ENCODE measurements at regions not wholly inside any gene's neighbourhood (a gene's known extent, or its start where the extent isn't known, plus 50 kb on each side); places are given as distances from the start of the nearest gene placed in this dataset.
A peak's percentile ranks its signal among the peaks of the same experiment; 100 is the strongest.
"Not testable (repeated sequence)": the region's sequence is repeated elsewhere in the genome, so short reads cannot be mapped to it uniquely, and the experiment has no call there.

DNA sequence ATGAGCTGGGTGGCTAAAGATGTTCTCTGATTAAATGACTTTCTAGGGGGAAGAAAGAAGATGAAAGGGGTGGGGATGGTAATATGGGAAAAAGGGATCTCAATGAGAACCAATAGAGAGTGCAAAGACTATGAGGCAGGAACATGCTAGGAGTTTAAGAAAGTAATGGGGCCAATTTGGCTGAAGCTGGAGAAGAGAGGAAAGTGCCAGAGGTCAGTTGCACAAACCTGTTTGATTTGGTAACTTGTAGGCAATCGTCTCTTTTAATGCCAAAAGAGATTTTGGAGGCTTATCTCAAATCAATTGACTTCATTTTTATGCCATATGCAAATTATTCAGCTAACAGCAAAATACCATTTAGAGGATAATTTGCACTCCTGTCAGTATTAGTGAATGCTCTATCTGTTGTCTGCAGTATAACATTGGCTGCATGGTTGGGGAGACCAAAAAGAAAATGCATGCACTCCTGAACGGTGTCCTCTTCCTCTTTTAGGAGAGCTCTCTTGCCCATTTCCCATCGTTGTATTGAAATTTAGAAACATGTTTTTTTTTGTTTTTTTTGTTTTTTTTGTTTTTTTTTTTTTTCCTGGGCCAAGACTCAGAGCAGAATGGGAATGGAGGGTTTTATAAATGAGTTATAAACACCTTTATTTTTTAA lies 193.9 kb downstream of the BTBD3 start:
- TF ChIP-seq, protein P1, sequence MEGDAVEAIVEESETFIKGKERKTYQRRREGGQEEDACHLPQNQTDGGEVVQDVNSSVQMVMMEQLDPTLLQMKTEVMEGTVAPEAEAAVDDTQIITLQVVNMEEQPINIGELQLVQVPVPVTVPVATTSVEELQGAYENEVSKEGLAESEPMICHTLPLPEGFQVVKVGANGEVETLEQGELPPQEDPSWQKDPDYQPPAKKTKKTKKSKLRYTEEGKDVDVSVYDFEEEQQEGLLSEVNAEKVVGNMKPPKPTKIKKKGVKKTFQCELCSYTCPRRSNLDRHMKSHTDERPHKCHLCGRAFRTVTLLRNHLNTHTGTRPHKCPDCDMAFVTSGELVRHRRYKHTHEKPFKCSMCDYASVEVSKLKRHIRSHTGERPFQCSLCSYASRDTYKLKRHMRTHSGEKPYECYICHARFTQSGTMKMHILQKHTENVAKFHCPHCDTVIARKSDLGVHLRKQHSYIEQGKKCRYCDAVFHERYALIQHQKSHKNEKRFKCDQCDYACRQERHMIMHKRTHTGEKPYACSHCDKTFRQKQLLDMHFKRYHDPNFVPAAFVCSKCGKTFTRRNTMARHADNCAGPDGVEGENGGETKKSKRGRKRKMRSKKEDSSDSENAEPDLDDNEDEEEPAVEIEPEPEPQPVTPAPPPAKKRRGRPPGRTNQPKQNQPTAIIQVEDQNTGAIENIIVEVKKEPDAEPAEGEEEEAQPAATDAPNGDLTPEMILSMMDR (IDR thresholded peaks at IDR 0.05; ENCODE audit: low read depth, low read length, missing control alignments), result no peak
- H3K4me3 ChIP-seq (replicated peaks; ENCODE audit: low read depth, low read length), result no peak overlapping the region
- DNase-seq (ENCODE audit: extremely low read depth, low read depth), result no peak

GRCh38 chr20:12112089-12112474 lies 194.4 kb downstream of the BTBD3 start:
- no peak overlapping the region for H3K4me3 ChIP-seq (replicated peaks; ENCODE audit: low read depth, low read length)
- TF ChIP-seq, protein P1 (IDR thresholded peaks at IDR 0.05; ENCODE audit: low read depth, low read length, missing control alignments), result no peak
- DNase-seq (ENCODE audit: extremely low read depth, low read depth), result no peak

DNA sequence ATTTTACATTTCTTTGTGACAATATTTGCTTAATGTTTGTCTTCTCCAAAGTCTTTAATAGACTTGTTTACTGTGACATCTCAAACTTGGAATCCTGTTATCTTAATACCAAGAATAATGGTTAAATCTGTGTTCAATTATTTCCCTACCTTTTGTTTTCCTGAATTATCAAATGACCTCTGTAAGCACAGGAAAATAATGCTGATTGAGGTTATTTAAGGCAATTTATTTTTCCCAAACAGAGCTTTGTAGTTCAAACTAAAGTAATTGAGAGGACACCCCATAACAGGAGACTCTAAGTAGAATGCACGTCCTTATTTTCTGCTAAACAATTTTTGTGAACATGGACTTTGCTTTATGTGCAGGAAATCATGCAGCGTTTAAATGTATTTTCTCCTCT lies 195.0 kb downstream of the BTBD3 start:
- DNase-seq (ENCODE audit: extremely low read depth, low read depth), result no peak
- TF ChIP-seq, protein P1 (IDR thresholded peaks at IDR 0.05; ENCODE audit: low read depth, low read length, missing control alignments), result no peak
- no peak overlapping the region for H3K4me3 ChIP-seq (replicated peaks; ENCODE audit: low read depth, low read length)

- TF ChIP-seq, protein P1 (IDR thresholded peaks at IDR 0.05; ENCODE audit: low read depth, low read length, missing control alignments), result no peak
- no peak for DNase-seq (ENCODE audit: extremely low read depth, low read depth)
- no peak overlapping the region for H3K4me3 ChIP-seq (replicated peaks; ENCODE audit: low read depth, low read length)
Measured at GRCh38 chr20:12113075-12113467, 195.4 kb downstream of the BTBD3 start.

- peak; percentile 3 for DNase-seq (ENCODE audit: extremely low read depth, low read depth)
- TF ChIP-seq, protein P1 (IDR thresholded peaks at IDR 0.05; ENCODE audit: low read depth, low read length, missing control alignments), result no peak
- H3K4me3 ChIP-seq (replicated peaks; ENCODE audit: low read depth, low read length), result no peak overlapping the region
Measured at GRCh38 chr20:12113468-12114371, 196.0 kb downstream of the BTBD3 start.

GRCh38 chr20:12129114-12129513 lies 211.4 kb downstream of the BTBD3 start:
- not testable (repeated sequence) for H3K4me3 ChIP-seq (replicated peaks; ENCODE audit: low read depth, low read length); DNase-seq (ENCODE audit: extremely low read depth, low read depth)

DNA sequence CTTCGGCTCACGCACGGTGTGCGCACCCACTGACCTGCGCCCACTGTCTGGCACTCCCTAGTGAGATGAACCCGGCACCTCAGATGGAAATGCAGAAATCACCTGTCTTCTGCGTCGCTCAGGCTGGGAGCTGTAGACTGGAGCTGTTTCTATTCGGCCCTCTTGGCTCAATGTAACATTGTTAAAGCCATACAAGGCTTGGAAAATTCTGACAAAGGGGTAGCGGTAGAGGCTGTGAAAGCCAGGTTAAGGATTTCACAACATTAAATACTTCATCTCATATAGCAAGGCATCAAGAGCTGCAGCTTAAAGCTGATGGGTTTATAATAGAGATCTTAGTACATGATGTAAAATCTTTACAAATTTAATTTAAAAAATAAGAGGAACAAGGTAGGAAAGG lies 211.8 kb downstream of the BTBD3 start:
- DNase-seq (ENCODE audit: extremely low read depth, low read depth); H3K4me3 ChIP-seq (replicated peaks; ENCODE audit: low read depth, low read length): not testable (repeated sequence)
